GM12878 (cell line): ENCODE measurements at regions not wholly inside any gene's neighbourhood (a gene's known extent, or its start where the extent isn't known, plus 50 kb on each side); places are given as distances from the start of the nearest gene placed in this dataset.

Experiments
- ATAC-seq: fragments of 200-7000 bp; cut with Tn5 transposase; 3 replicates; pipeline ENCODE4 v1.9.1; 2020; ENCODE audit warnings: mild to moderate bottlenecking, moderate library complexity
- BruUV-seq: library from RNA; stranded (reverse); fragments of 400-500 nt; replicated peaks from 2 replicates; lab custom pipeline; 2021; lab: Mats Ljungman, UMichigan
- CTCF ChIA-PET: fragments of 300-600 bp; sonication (Branson Sonifier 250); formaldehyde crosslinking; extraction: SDS; loops from one replicate; lab custom pipeline; 2021; ENCODE audit warnings: inconsistent platforms; lab: Yijun Ruan, JAX
- POLR2A ChIA-PET: fragments of 350-600 bp; formaldehyde crosslinking; extraction: SDS; loops from one replicate; lab custom pipeline; 2021; ENCODE audit warnings: inconsistent platforms; lab: Charles Lee
- RAD21 ChIA-PET: fragments of 300-600 bp; sonication (Branson Sonifier 250); formaldehyde crosslinking; loops from one replicate; lab custom pipeline; 2023; ENCODE audit warnings: antibody characterized with exemption; ENCODE audit not compliant: unreplicated experiment; lab: Charles Lee
- SMC1A ChIA-PET: fragments of 300-600 bp; sonication (Branson Sonifier 250); formaldehyde crosslinking; loops from one replicate; lab custom pipeline; 2023; ENCODE audit not compliant: unreplicated experiment, uncharacterized antibody; lab: Charles Lee
- DNase-seq: peaks from one replicate; pipeline ENCODE4 v3.0.0-alpha.2; 2011; ENCODE audit warnings: low read depth, low spot score
- FAIRE-seq: peaks from 3 replicates; lab custom pipeline; 2011; peaks lifted over from hg19 to GRCh38; lab: Jason Lieb, UNC
- H2AFZ ChIP-seq: 2 replicates; pipeline ENCODE4 v1.6.0; 2011; ENCODE audit warnings: low read depth, low read length, control low read depth; ENCODE audit not compliant: control insufficient read depth
- H3K27ac ChIP-seq: 2 replicates; pipeline ENCODE4 v1.5.1; 2011; ENCODE audit warnings: control low read depth; ENCODE audit not compliant: control insufficient read depth, insufficient read depth
- H3K27me3 ChIP-seq, 2 experiments: replicated peaks in 1 of 2; 2 replicates each; pipeline versions ENCODE4 v1.6.0 to v1.6.1; 2011; ENCODE audit warnings: low read length in 1 of 2; ENCODE audit not compliant: control insufficient read depth in 2 of 2, insufficient read depth in 2 of 2
- H3K36me3 ChIP-seq, 2 experiments: 2 replicates each; pipeline ENCODE4 v1.5.1; 2011; ENCODE audit warnings: low read length in 1 of 2; ENCODE audit not compliant: control insufficient read depth in 2 of 2, insufficient read depth in 2 of 2
- H3K4me1 ChIP-seq: 2 replicates; pipeline ENCODE4 v1.6.1; 2011; ENCODE audit warnings: mild to moderate bottlenecking, low read length, moderate library complexity, mixed read lengths; ENCODE audit not compliant: control insufficient read depth, insufficient read depth
- H3K4me2 ChIP-seq: 2 replicates; pipeline ENCODE4 v1.6.0; 2011; ENCODE audit warnings: control low read depth; ENCODE audit not compliant: control insufficient read depth, insufficient read depth
- H3K4me3 ChIP-seq: fragments of 200-600 bp; sonication (generic); 2 replicates; pipeline ENCODE4 v1.5.1; 2016
- H3K79me2 ChIP-seq: 2 replicates; pipeline ENCODE4 v1.6.0; 2011; ENCODE audit warnings: low read length; ENCODE audit not compliant: control insufficient read depth, insufficient read depth
- H3K9ac ChIP-seq: 2 replicates; pipeline ENCODE4 v1.8.0; 2011; ENCODE audit warnings: low read length, control low read depth, mixed read lengths; ENCODE audit not compliant: control insufficient read depth, insufficient read depth
- H3K9me3 ChIP-seq: replicated peaks from 3 replicates; pipeline ENCODE4 v1.5.1; 2011; ENCODE audit warnings: mild to moderate bottlenecking, low read length; ENCODE audit not compliant: control insufficient read depth, insufficient read depth
- H4K20me1 ChIP-seq: 2 replicates; pipeline ENCODE4 v1.6.0; 2011; ENCODE audit not compliant: control insufficient read depth, insufficient read depth
- DPF2 ChIP-seq: fragments of 450-650 bp; IDR thresholded peaks from 2 replicates; pipeline ENCODE4 v1.6.1; 2017; ENCODE audit warnings: mild to moderate bottlenecking
- MYB ChIP-seq: fragments of 150-350 bp; IDR thresholded peaks from 2 replicates; pipeline ENCODE4 v1.6.1; 2014; ENCODE audit warnings: mild to moderate bottlenecking, low read depth, low read length, borderline replicate concordance
- PBX3 ChIP-seq: IDR thresholded peaks from 2 replicates; pipeline ENCODE4 v1.6.1; 2011; ENCODE audit warnings: mild to moderate bottlenecking, low read depth, low read length, moderate library complexity; ENCODE audit not compliant: insufficient replicate concordance
- POU2F2 ChIP-seq: IDR thresholded peaks from 3 replicates; pipeline ENCODE4 v1.6.1; 2011; ENCODE audit warnings: low read depth, mild to moderate bottlenecking, low read length, borderline replicate concordance
- REST ChIP-seq: IDR thresholded peaks from 2 replicates; pipeline ENCODE4 v1.6.1; 2012; ENCODE audit warnings: mild to moderate bottlenecking, low read depth, low read length
- RFX5 ChIP-seq: IDR thresholded peaks from 2 replicates; pipeline ENCODE4 v1.6.1; 2011; ENCODE audit warnings: low read depth, low read length, improper control_type of control experiment
- SRF ChIP-seq, 2 experiments: IDR thresholded peaks; 2 replicates each; pipeline ENCODE4 v1.6.1; 2011; ENCODE audit warnings: low read depth in 2 of 2, low read length in 2 of 2, mild to moderate bottlenecking in 1 of 2, moderate library complexity in 1 of 2
- SUZ12 ChIP-seq: fragments of 200-600 bp; sonication (generic); IDR thresholded peaks from one replicate; pipeline ENCODE4 v1.6.1; 2018; ENCODE audit warnings: antibody characterized with exemption, mild to moderate bottlenecking; ENCODE audit not compliant: unreplicated experiment
- ZBTB33 ChIP-seq: fragments of 450-650 bp; IDR thresholded peaks from 2 replicates; pipeline ENCODE4 v1.6.1; 2017; ENCODE audit warnings: mild to moderate bottlenecking
- ZZZ3 ChIP-seq: IDR thresholded peaks from 2 replicates; pipeline ENCODE4 v1.6.1; 2011; ENCODE audit warnings: low read depth; ENCODE audit not compliant: control insufficient read depth, insufficient read length
- WGBS: methylation state at CpG from one replicate; pipeline ENCODE4 v1.1.6; 2016; ENCODE audit warnings: low lambda C conversion rate; ENCODE audit not compliant: insufficient replicate concordance, insufficient coverage; ENCODE audit errors: missing lambda C conversion rate; 5-methylcytosine and 5-hydroxymethylcytosine counted together
- in situ Hi-C: fragments of 300-500 bp; cut with MboI; formaldehyde crosslinking; loops from 9 replicates; pipeline ENCODE4 v1.14.3; 2018; ENCODE audit warnings: mixed read lengths
- intact Hi-C: fragments of 100-400 bp; cut with micrococcal nuclease; formaldehyde crosslinking; loops from one replicate; pipeline ENCODE4 v1.14.2; 2022; ENCODE audit not compliant: unreplicated experiment

DNA sequence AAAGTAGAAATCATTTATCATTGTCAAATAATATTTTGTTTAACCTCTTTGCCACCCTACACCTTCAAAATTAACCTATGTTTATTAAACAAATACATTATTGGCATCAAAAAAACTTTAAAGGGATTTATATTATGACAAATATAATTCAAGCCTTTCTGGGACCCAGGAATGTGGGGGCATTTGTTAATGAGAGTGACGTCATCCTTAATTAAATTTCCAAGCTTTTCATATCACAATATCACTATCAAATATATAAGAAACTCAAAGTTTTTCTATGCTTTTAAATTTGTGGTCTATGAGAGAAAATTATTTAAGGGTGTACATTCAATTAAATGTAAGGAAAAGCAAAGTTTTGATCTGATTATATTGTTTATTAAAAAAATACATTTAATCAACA lies 307.4 kb upstream of the POU3F3 start (continued):
- TF ChIP-seq ZBTB33, result no peak

- ChIA-PET SMC1A (no interaction called here), RAD21 (no interaction called here)
- no peak overlapping the region for H2AFZ ChIP-seq
- no peak overlapping the region for H3K27ac ChIP-seq
- WGBS, result 39% methylated on average over 7 of the region's 7 CpGs
- intact Hi-C loops, result no loop called here
- no peaks in the 10 kb centered on the region for H3K4me1 ChIP-seq
- no peak overlapping the region for H3K4me3 ChIP-seq
- H3K36me3 ChIP-seq, result no peaks in the 10 kb centered on the region
- H3K9ac ChIP-seq, result no peak overlapping the region
- BruUV-seq, result no TSS peak
- no peaks in the 10 kb centered on the region for H3K79me2 ChIP-seq
- TF ChIP-seq MYB (no peak), DPF2 (no peak), ZZZ3 (no peak), SRF (IDR thresholded peaks at IDR 0.05; ENCODE audit: low read depth in 2 of 2, low read length in 2 of 2) (no peak), POU2F2 (no peak), RFX5 (no peak), PBX3 (no peak), REST (no peak), SUZ12 (no peak)
- TF ChIP-seq, all 136 proteins: peak for 0
- FAIRE-seq (no peak), DNase-seq (no peak), ATAC-seq (no peak)
- Histone ChIP-seq H3K9me3 (no peaks in the 10 kb centered on the region), H3K4me2 (no peak overlapping the region), H4K20me1 (no peaks in the 10 kb centered on the region), H3K27me3 (no peaks in the 10 kb centered on the region)
- POLR2A ChIA-PET, result no interaction called here
- in situ Hi-C loops, result no loop called here
- CTCF ChIA-PET, result no interaction called here
Observed at GRCh38 chr2:104547221-104547620, 306.7 kb upstream of the POU3F3 start.
